WTC11 (cell line): ENCODE measurements at regions not wholly inside any gene's neighbourhood (a gene's known extent, or its start where the extent isn't known, plus 50 kb on each side); places are given as distances from the start of the nearest gene placed in this dataset.

ENCODE experiments used
- ATAC-seq: fragments of 200-7000 bp; cut with Tn5 transposase; 2 replicates; pipeline ENCODE4 v1.10.0; 2021; ENCODE audit warnings: mild to moderate bottlenecking, moderate library complexity
- CTCF ChIA-PET: fragments of 300-600 bp; sonication (Branson Sonifier 250); formaldehyde crosslinking; loops from one replicate; lab custom pipeline; 2021; ENCODE audit warnings: antibody characterized with exemption; lab: Charles Lee
- POLR2A ChIA-PET: fragments of 350-600 bp; sonication (Branson Sonifier 250); formaldehyde crosslinking; loops from one replicate; lab custom pipeline; 2021; ENCODE audit warnings: antibody characterized with exemption; lab: Charles Lee
- DNase-seq: peaks from one replicate; pipeline ENCODE4 v3.0.0; 2021; ENCODE audit warnings: low spot score
- H3K27ac Mint-ChIP-seq: 2 replicates; pipeline ENCODE4 v1.8.0; 2021; ENCODE audit warnings: mixed read lengths
- H3K27me3 Mint-ChIP-seq: 2 replicates; pipeline ENCODE4 v1.8.0; 2021; ENCODE audit warnings: low read depth, mild to moderate bottlenecking, moderate library complexity, mixed read lengths
- H3K36me3 Mint-ChIP-seq: 2 replicates; pipeline ENCODE4 v1.8.0; 2021; ENCODE audit warnings: mixed read lengths
- H3K4me1 Mint-ChIP-seq: 2 replicates; pipeline ENCODE4 v1.8.0; 2022; ENCODE audit warnings: mixed read lengths
- H3K4me3 Mint-ChIP-seq: 2 replicates; pipeline ENCODE4 v1.8.0; 2021; ENCODE audit warnings: mild to moderate bottlenecking, moderate library complexity, mixed read lengths
- H3K9me3 Mint-ChIP-seq: 2 replicates; pipeline ENCODE4 v1.8.0; 2021; ENCODE audit warnings: mixed read lengths
- ELF4 ChIP-seq: sonication (generic); formaldehyde crosslinking; IDR thresholded peaks from 2 replicates; pipeline ENCODE4 v1.8.1; 2022; ENCODE audit warnings: low read depth, mild to moderate bottlenecking, moderate library complexity, missing genetic modification reagents
- FOXP4 ChIP-seq: sonication (generic); formaldehyde crosslinking; IDR thresholded peaks from 2 replicates; pipeline ENCODE4 v1.8.0; 2022; ENCODE audit warnings: mild to moderate bottlenecking, missing genetic modification reagents
- GRHL2 ChIP-seq: fragments of 250-450 bp; sonication (Bioruptor Pico); IDR thresholded peaks from 2 replicates; pipeline ENCODE4 v1.8.0; 2022; ENCODE audit warnings: mild to moderate bottlenecking, moderate library complexity; ENCODE audit not compliant: insufficient replicate concordance, severe bottlenecking
- GTF2I ChIP-seq: fragments of 250-450 bp; sonication (Bioruptor Pico); conservative IDR thresholded peaks from 2 replicates; pipeline ENCODE4 v1.4.0; 2021; ENCODE audit warnings: mild to moderate bottlenecking
- HMGA2 ChIP-seq: fragments of 250-450 bp; sonication (Bioruptor Pico); IDR thresholded peaks from 2 replicates; pipeline ENCODE4 v1.4.0; 2021; ENCODE audit warnings: mild to moderate bottlenecking, moderate library complexity
- MYBL2 ChIP-seq: sonication (generic); formaldehyde crosslinking; IDR thresholded peaks from 2 replicates; pipeline ENCODE4 v1.8.1; 2023; ENCODE audit warnings: mild to moderate bottlenecking, moderate library complexity, missing genetic modification reagents
- NFYB ChIP-seq: sonication (generic); formaldehyde crosslinking; conservative IDR thresholded peaks from 2 replicates; pipeline ENCODE4 v1.8.0; 2022; ENCODE audit warnings: low read depth, missing genetic modification reagents
- NR1H2 ChIP-seq: sonication (generic); formaldehyde crosslinking; IDR thresholded peaks from 2 replicates; pipeline ENCODE4 v1.9.0; 2021; ENCODE audit warnings: mild to moderate bottlenecking, moderate library complexity, missing genetic modification reagents
- OVOL2 ChIP-seq: fragments of 250-450 bp; sonication (Bioruptor Pico); IDR thresholded peaks from 2 replicates; pipeline ENCODE4 v1.9.0; 2021; ENCODE audit warnings: mild to moderate bottlenecking, borderline replicate concordance
- PRDM15 ChIP-seq: sonication (generic); formaldehyde crosslinking; IDR thresholded peaks from 2 replicates; pipeline ENCODE4 v1.8.0; 2022; ENCODE audit warnings: missing genetic modification reagents
- PREB ChIP-seq: sonication (generic); formaldehyde crosslinking; IDR thresholded peaks from 2 replicates; pipeline ENCODE4 v1.8.1; 2022; ENCODE audit warnings: mild to moderate bottlenecking, missing genetic modification reagents, moderate library complexity, borderline replicate concordance
- PRRX2 ChIP-seq: fragments of 250-450 bp; sonication (Bioruptor Pico); IDR thresholded peaks from 2 replicates; pipeline ENCODE4 v1.8.0; 2021; ENCODE audit warnings: mild to moderate bottlenecking
- ZMAT4 ChIP-seq: fragments of 250-450 bp; sonication (Bioruptor Pico); IDR thresholded peaks from 2 replicates; pipeline ENCODE4 v1.9.0; 2021; ENCODE audit warnings: mild to moderate bottlenecking
- ZNF425 ChIP-seq: fragments of 250-450 bp; sonication (Bioruptor Pico); conservative IDR thresholded peaks from 2 replicates; pipeline ENCODE4 v1.9.0; 2021; ENCODE audit warnings: mild to moderate bottlenecking
- ZNF512 ChIP-seq: sonication (generic); formaldehyde crosslinking; IDR thresholded peaks from 2 replicates; pipeline ENCODE4 v1.8.1; 2022; ENCODE audit warnings: missing genetic modification reagents, borderline replicate concordance
- ZNF532 ChIP-seq: fragments of 250-450 bp; sonication (Bioruptor Pico); IDR thresholded peaks from 2 replicates; pipeline ENCODE4 v1.9.0; 2021; ENCODE audit warnings: mild to moderate bottlenecking, borderline replicate concordance

- TF ChIP-seq ZNF532 (CRISPR knock-in tag) (no peak), PREB (no peak), ELF4 (CRISPR knock-in tag) (no peak), ZNF425 (CRISPR knock-in tag) (no peak), FOXP4 (CRISPR knock-in tag) (no peak), ZMAT4 (CRISPR knock-in tag) (no peak), GTF2I (no peak), PRRX2 (CRISPR knock-in tag) (no peak), HMGA2 (no peak), NR1H2 (CRISPR knock-in tag) (no peak), OVOL2 (CRISPR knock-in tag) (no peak), GRHL2 (CRISPR knock-in tag) (no peak)
Measured at GRCh38 chr21:45341261-45341660, 53.6 kb upstream of the POFUT2 start (continued).

GRCh38 chr21:45341779-45342178 lies 54.1 kb upstream of the POFUT2 start:
- ChIA-PET CTCF (interaction anchor here (1.9 kb wide), 1 partner anchor 33 kb away, joined by 4 read pairs; no protein-coding TSS in a partner anchor), POLR2A (no interaction called here)
- no peak for ATAC-seq
- peaks cover 4% of the 10 kb centered on the region for H3K9me3 Mint-ChIP-seq
- no peak overlapping the region for H3K27ac Mint-ChIP-seq
- H3K27me3 Mint-ChIP-seq = peaks cover 3% of the 10 kb centered on the region; the same call in 1 of the 2 replicates
- TF ChIP-seq PRDM15 (CRISPR knock-in tag) (no peak), ZNF512 (CRISPR knock-in tag) (no peak), MYBL2 (CRISPR knock-in tag) (no peak), NFYB (no peak)
- H3K4me1 Mint-ChIP-seq = no peaks in the 10 kb centered on the region
- no peaks in the 10 kb centered on the region for H3K36me3 Mint-ChIP-seq
- H3K4me3 Mint-ChIP-seq = no peak overlapping the region
- DNase-seq = no peak
